Peyer's patch (tissue), 4 donors: ENCODE measurements at regions not wholly inside any gene's neighbourhood (a gene's known extent, or its start where the extent isn't known, plus 50 kb on each side); places are given as distances from the start of the nearest gene placed in this dataset.

ENCODE experiments used
- CTCF ChIP-seq, 6 experiments: fragments of 450-650 bp in 4 of 6; fragments of 200-600 bp in 2 of 6; sonication (generic) in 1 of 6; IDR thresholded peaks; one replicate each; pipeline ENCODE4 v1.5.1; 2017 to 2019; ENCODE audit warnings: antibody characterized with exemption in 6 of 6, mild to moderate bottlenecking in 3 of 6, moderate library complexity in 1 of 6
- POLR2A ChIP-seq, 2 donors: fragments of 450-650 bp; IDR thresholded peaks; one replicate each; pipeline ENCODE4 v1.5.1; 2017; ENCODE audit warnings: antibody characterized with exemption in 2 of 2, mild to moderate bottlenecking in 2 of 2, moderate library complexity in 2 of 2

GRCh38 chr14:71432334-71433110 lies 499.7 kb upstream of the RGS6 start:
- TF ChIP-seq CTCF (IDR thresholded peaks at IDR 0.05) (no peak), POLR2A (IDR thresholded peaks at IDR 0.05) (no peak)
